NCI-H187 (cell line): ENCODE measurements at regions not wholly inside any gene's neighbourhood (a gene's known extent, or its start where the extent isn't known, plus 50 kb on each side); places are given as distances from the start of the nearest gene placed in this dataset.

Experiments
- DNase-seq, 2 experiments: peaks; one replicate each; lab custom pipeline; 2025; lab: John Stamatoyannopoulos, UW

DNA sequence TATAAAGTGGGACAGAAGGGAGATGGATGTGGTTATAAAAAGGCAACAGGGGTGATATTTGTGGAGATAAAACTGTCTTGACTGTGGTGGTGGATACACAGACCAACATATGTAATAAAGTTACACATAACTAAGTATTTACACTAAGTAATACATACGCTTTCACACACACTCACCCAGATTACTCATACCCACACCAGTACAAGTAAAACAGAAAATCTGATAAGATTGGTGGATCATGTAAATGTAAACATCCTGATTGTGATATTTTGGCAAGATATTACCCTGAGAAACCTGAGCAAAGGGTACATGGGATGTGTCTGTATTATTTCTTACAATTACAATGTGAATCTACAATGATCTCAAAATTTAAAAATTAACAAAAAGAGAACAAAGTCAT lies 53.3 kb upstream of the SLIT3 start:
- no peak for DNase-seq

- no peak for DNase-seq
Measured at GRCh38 chr5:169352901-169353300, 52.0 kb upstream of the SLIT3 start.

DNA sequence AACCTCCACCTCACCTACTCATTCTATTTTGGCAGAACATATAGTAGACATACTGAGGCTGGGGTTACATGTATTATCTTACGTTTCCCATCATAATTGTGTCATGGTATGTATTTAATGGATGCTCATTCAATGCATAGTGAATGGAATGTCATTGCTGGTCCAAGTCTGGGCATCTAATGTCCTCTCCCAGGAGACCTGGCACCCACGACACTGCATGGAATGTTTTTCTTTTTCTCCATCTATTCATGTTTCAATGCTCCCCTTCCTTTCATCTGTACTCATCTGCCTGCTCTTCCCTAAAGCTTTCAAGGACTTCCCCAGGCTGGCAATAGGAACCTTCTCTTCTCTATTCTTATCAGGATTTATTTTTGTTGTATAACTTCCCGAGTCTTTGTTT lies 50.8 kb upstream of the SLIT3 start:
- DNase-seq: no peak

DNA sequence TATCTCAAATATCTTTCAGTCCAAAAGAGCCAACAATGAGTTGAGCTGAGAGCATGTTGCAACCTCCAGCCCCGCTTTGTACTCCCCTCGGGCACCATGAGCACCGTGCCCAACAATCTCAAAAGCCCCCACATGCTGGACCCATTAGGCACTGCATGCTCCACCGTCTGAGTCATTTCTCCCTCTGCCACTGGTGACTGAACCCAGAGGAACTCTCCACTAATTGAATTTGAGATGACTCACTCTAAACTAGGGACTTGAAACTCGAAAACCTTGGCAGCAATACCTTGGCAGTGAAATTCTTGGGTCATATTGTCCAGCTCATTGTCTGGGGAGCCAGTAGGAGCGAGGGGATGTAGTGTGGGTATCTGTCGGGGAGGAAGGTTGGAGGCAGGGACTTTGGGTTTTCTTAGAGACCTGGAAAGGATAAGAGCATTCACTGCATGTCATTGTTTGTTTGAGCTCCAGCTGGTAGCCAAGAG lies 49.9 kb upstream of the SLIT3 start:
- DNase-seq: no peak
